GM21825 (cell line): ENCODE measurements at regions not wholly inside any gene's neighbourhood (a gene's known extent, or its start where the extent isn't known, plus 50 kb on each side); places are given as distances from the start of the nearest gene placed in this dataset.

ENCODE experiments used
- ATAC-seq: cut with Tn5 transposase; IDR thresholded peaks from one replicate; pipeline ENCODE4 v1.9.1; 2021; ENCODE audit warnings: mild to moderate bottlenecking, moderate library complexity; ENCODE audit not compliant: unreplicated experiment

- no peak for ATAC-seq
Observed at GRCh38 chrX:26411045-26411444, 195.1 kb downstream of the MAGEB5 start.

- no peak for ATAC-seq
Observed at GRCh38 chrX:26409636-26410035, 193.7 kb downstream of the MAGEB5 start.

- ATAC-seq = no peak
Observed at GRCh38 chrX:26387906-26388305, 171.9 kb downstream of the MAGEB5 start.

- no peak for ATAC-seq
Observed at GRCh38 chrX:26376037-26376708, 160.2 kb downstream of the MAGEB5 start.

GRCh38 chrX:26375346-26375745 lies 159.4 kb downstream of the MAGEB5 start:
- no peak for ATAC-seq

- no peak for ATAC-seq
Observed at GRCh38 chrX:26373829-26374228, 157.9 kb downstream of the MAGEB5 start.

GRCh38 chrX:26352891-26353430 lies 137.0 kb downstream of the MAGEB5 start:
- no peak for ATAC-seq

- ATAC-seq = no peak
Observed at GRCh38 chrX:26347171-26347570, 131.2 kb downstream of the MAGEB5 start.

GRCh38 chrX:26334232-26334631 lies 118.3 kb downstream of the MAGEB5 start:
- ATAC-seq = no peak

GRCh38 chrX:26328608-26329319 lies 112.8 kb downstream of the MAGEB5 start:
- ATAC-seq = no peak

- no peak for ATAC-seq
Observed at GRCh38 chrX:26309262-26309661, 93.3 kb downstream of the MAGEB5 start.

- no peak for ATAC-seq
Observed at GRCh38 chrX:26295425-26295824, 79.5 kb downstream of the MAGEB5 start.

- ATAC-seq = no peak
Observed at GRCh38 chrX:26286836-26287235, 70.9 kb downstream of the MAGEB5 start.
